ENCODE measurements at regions not wholly inside any gene's neighbourhood (a gene's known extent, or its start where the extent isn't known, plus 50 kb on each side); places are given as distances from the start of the nearest gene placed in this dataset.

- TF ChIP-seq EZH2 (IDR thresholded peaks at IDR 0.05; ENCODE audit: borderline replicate concordance, insufficient read depth, low read length, poor library complexity, severe bottlenecking) (no peak), POLR2AphosphoS5 (IDR thresholded peaks at IDR 0.05) (no peak), CTCF (IDR thresholded peaks at IDR 0.05; ENCODE audit: poor library complexity, severe bottlenecking) (no peak)
These were observed 110.5 kb upstream of the TBL1XR1 start for GRCh38 chr3:177307826-177308225.

All from neural cell (in vitro differentiated cells).